ENCODE measurements at regions not wholly inside any gene's neighbourhood (a gene's known extent, or its start where the extent isn't known, plus 50 kb on each side); places are given as distances from the start of the nearest gene placed in this dataset.

DNA sequence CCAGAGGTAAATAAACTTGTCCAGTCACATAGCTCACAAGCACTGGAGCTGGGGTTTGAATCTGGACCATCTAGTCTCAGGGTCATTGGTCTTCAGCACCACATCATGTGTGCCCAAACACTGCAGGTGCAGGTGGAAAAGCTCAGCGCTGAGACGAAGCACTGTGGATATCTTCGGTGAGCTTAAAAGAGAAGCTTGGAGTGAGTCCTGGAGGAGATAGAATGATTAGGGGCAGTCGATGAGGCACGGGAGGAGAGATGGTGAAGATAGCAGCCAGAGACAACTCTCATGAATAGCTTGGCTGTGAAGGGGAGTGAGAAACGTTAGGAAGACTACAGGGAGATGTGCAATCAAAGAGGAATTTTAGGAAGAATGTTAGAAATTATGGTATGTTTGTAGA lies 389.3 kb downstream of the FGF9 start:
- TF ChIP-seq TAF1 (IDR thresholded peaks at IDR 0.05; ENCODE audit: borderline replicate concordance, insufficient read depth, low read length) (no peak), POLR2AphosphoS5 (IDR thresholded peaks at IDR 0.05; ENCODE audit: low read depth, low read length) (no peak), SIN3A (IDR thresholded peaks at IDR 0.05; ENCODE audit: borderline replicate concordance, insufficient read depth, low read length) (no peak), FOXP2 (optimal IDR thresholded peaks at IDR 0.05; ENCODE audit: borderline replicate concordance, extremely low read depth, extremely low read length, insufficient read depth) (no peak)
- TF ChIP-seq, protein P1, sequence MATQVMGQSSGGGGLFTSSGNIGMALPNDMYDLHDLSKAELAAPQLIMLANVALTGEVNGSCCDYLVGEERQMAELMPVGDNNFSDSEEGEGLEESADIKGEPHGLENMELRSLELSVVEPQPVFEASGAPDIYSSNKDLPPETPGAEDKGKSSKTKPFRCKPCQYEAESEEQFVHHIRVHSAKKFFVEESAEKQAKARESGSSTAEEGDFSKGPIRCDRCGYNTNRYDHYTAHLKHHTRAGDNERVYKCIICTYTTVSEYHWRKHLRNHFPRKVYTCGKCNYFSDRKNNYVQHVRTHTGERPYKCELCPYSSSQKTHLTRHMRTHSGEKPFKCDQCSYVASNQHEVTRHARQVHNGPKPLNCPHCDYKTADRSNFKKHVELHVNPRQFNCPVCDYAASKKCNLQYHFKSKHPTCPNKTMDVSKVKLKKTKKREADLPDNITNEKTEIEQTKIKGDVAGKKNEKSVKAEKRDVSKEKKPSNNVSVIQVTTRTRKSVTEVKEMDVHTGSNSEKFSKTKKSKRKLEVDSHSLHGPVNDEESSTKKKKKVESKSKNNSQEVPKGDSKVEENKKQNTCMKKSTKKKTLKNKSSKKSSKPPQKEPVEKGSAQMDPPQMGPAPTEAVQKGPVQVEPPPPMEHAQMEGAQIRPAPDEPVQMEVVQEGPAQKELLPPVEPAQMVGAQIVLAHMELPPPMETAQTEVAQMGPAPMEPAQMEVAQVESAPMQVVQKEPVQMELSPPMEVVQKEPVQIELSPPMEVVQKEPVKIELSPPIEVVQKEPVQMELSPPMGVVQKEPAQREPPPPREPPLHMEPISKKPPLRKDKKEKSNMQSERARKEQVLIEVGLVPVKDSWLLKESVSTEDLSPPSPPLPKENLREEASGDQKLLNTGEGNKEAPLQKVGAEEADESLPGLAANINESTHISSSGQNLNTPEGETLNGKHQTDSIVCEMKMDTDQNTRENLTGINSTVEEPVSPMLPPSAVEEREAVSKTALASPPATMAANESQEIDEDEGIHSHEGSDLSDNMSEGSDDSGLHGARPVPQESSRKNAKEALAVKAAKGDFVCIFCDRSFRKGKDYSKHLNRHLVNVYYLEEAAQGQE (IDR thresholded peaks at IDR 0.05; ENCODE audit: insufficient read depth in 1 of 2, low read depth in 2 of 2, low read length in 2 of 2) = no peak

DNA sequence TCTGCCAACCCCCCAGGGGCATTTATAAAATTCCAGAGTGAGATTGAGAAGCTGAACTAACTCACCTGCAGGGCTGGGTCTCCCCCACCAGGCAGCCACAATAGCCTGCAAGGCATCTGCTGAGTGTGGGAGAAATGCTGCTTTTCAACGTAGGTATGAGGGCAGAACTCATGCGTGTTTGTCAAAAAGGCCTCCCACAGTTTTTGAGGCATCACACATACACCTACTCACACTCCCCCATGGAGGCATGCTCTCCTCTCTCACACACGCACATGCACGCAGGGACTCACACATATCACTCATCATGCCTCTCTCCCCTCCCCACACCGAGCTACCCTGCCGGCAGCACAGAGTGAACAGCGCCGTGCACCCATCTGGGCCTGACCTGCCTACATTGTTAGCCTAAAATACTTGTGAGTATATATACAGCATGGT lies 390.5 kb downstream of the FGF9 start:
- TF ChIP-seq POLR2AphosphoS5 (IDR thresholded peaks at IDR 0.05; ENCODE audit: low read depth, low read length) (no peak), FOXP2 (optimal IDR thresholded peaks at IDR 0.05; ENCODE audit: borderline replicate concordance, extremely low read depth, extremely low read length, insufficient read depth) (no peak), SIN3A (IDR thresholded peaks at IDR 0.05; ENCODE audit: borderline replicate concordance, insufficient read depth, low read length) (no peak), TAF1 (IDR thresholded peaks at IDR 0.05; ENCODE audit: borderline replicate concordance, insufficient read depth, low read length) (no peak)
- TF ChIP-seq, protein P1 (IDR thresholded peaks at IDR 0.05; ENCODE audit: insufficient read depth in 1 of 2, low read depth in 2 of 2, low read length in 2 of 2) = no peak

GRCh38 chr13:22061806-22062391 lies 391.0 kb downstream of the FGF9 start:
- no peak for TF ChIP-seq TAF1 (IDR thresholded peaks at IDR 0.05; ENCODE audit: borderline replicate concordance, insufficient read depth, low read length)
- no peak for TF ChIP-seq POLR2AphosphoS5 (IDR thresholded peaks at IDR 0.05; ENCODE audit: low read depth, low read length)
- TF ChIP-seq, protein P1 (IDR thresholded peaks at IDR 0.05; ENCODE audit: insufficient read depth in 1 of 2, low read depth in 2 of 2, low read length in 2 of 2) = no peak
- no peak for TF ChIP-seq FOXP2 (optimal IDR thresholded peaks at IDR 0.05; ENCODE audit: borderline replicate concordance, extremely low read depth, extremely low read length, insufficient read depth)
- no peak for TF ChIP-seq SIN3A (IDR thresholded peaks at IDR 0.05; ENCODE audit: borderline replicate concordance, insufficient read depth, low read length)

DNA sequence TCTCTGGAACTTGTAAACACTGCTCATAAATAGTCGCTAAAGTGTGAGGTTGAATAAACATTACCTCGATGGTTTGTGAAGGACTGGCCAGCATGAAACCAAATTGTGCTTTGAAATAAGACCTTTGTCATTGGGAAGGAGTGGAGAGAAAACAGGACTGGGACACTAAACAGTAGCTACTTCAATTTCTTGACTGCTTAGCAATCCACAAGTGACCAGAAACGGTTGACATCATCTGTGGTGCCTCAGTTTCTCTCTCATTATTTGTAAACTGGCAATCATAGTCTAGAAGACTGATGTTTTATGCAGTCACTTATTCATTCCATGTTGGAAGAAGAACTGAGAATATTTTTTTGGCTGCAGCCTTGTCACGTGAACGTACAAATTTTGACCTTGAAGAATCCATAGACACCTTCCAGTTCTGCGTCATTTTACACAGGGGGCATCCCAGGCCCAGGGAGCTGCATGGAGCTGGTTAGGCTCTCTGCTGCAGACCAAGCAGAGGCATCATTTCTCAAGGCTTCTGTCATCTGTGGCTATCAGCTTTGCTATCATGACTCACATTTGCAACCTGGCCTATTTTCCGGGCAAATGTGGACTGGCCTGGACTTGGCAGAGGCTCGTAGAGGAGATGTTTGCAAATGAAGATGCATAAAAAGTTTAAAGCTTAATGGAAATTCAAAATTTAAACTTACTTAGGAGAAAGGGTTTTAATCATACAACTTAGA lies 391.8 kb downstream of the FGF9 start:
- TF ChIP-seq SIN3A (IDR thresholded peaks at IDR 0.05; ENCODE audit: borderline replicate concordance, insufficient read depth, low read length) (no peak), FOXP2 (optimal IDR thresholded peaks at IDR 0.05; ENCODE audit: borderline replicate concordance, extremely low read depth, extremely low read length, insufficient read depth) (no peak), POLR2AphosphoS5 (IDR thresholded peaks at IDR 0.05; ENCODE audit: low read depth, low read length) (no peak), TAF1 (IDR thresholded peaks at IDR 0.05; ENCODE audit: borderline replicate concordance, insufficient read depth, low read length) (no peak)
- TF ChIP-seq, protein P1 (IDR thresholded peaks at IDR 0.05; ENCODE audit: insufficient read depth in 1 of 2, low read depth in 2 of 2, low read length in 2 of 2) = no peak
